ENCODE measurements at regions not wholly inside any gene's neighbourhood (a gene's known extent, or its start where the extent isn't known, plus 50 kb on each side); places are given as distances from the start of the nearest gene placed in this dataset.

DNA sequence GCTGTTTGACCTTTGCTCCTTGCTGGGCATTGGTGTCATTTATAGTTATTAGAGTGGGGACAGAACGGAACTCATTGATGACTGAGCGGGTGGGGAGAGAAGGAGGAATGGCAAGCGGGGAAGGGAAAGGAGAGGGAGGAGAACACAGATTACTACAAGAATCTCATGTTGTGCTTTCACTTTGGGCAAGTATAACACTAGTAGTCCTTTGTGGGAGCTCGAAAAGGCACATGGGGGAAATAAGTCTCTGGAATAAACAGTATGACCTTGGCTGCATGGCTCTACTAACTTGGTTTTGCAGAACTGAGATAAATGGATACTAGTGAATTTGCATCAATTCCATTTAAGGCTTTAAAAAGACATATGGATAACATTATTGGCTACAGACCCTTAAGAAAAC, 161.7 kb upstream of the NABP1 start:
- intact Hi-C loops (cut with DNase I; ENCODE audit: low total_unique reads): no loop called here
- Histone ChIP-seq H3K27ac (no peak overlapping the region), H3K4me1 (no peaks in the 10 kb centered on the region), H3K9me3 (no peaks in the 10 kb centered on the region), H3K36me3 (no peaks in the 10 kb centered on the region), H3K27me3 (no peaks in the 10 kb centered on the region), H3K4me3 (no peak overlapping the region)
- TF ChIP-seq POLR2A (IDR thresholded peaks at IDR 0.05): no peak
- no peak for DNase-seq

- H3K4me1 ChIP-seq: no peaks in the 10 kb centered on the region
- no peak for TF ChIP-seq POLR2A (IDR thresholded peaks at IDR 0.05)
- TF ChIP-seq, protein P1, sequence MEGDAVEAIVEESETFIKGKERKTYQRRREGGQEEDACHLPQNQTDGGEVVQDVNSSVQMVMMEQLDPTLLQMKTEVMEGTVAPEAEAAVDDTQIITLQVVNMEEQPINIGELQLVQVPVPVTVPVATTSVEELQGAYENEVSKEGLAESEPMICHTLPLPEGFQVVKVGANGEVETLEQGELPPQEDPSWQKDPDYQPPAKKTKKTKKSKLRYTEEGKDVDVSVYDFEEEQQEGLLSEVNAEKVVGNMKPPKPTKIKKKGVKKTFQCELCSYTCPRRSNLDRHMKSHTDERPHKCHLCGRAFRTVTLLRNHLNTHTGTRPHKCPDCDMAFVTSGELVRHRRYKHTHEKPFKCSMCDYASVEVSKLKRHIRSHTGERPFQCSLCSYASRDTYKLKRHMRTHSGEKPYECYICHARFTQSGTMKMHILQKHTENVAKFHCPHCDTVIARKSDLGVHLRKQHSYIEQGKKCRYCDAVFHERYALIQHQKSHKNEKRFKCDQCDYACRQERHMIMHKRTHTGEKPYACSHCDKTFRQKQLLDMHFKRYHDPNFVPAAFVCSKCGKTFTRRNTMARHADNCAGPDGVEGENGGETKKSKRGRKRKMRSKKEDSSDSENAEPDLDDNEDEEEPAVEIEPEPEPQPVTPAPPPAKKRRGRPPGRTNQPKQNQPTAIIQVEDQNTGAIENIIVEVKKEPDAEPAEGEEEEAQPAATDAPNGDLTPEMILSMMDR (IDR thresholded peaks at IDR 0.05): peak; percentile 65 to 80 (median 76)
- no peaks in the 10 kb centered on the region for H3K9me3 ChIP-seq
- intact Hi-C loops (cut with DNase I; ENCODE audit: low total_unique reads): no loop called here
- no peaks in the 10 kb centered on the region for H3K27me3 ChIP-seq
- H3K4me3 ChIP-seq: no peak overlapping the region
- H3K36me3 ChIP-seq: no peaks in the 10 kb centered on the region
- H3K27ac ChIP-seq: no peak overlapping the region
- DNase-seq: no peak
Measured at GRCh38 chr2:191521608-191522208, 156.2 kb upstream of the NABP1 start.

DNA sequence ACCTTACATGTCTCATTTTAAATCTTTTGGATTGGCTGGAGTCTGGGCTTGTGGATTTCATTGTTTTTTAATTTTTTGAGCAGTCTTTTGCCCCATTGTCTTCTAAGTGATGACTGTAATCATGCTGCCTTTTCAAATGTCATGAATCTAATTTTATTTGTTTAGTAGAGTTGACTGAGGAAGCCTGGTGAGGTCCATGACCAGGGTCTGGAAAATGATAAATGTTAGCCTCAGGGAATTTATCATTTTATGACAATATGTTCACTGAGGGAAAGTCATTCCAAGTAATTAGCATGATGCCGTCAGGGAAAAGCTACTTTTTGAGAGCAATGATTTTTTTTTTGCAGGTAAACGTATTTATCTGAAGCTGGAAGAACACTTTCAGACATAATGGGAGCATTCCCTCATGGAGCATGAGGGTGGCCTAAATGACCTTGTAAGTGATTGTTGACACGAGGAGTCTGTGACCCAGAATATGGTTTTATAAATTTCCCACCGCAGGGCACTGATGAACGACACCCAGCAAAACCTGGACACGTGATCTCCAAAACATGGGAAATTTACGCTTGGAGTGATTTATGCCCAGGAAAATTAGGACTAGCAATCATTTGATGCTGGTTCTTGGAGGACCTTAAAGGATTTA, 155.3 kb upstream of the NABP1 start:
- no peaks in the 10 kb centered on the region for H3K36me3 ChIP-seq
- intact Hi-C loops (cut with DNase I; ENCODE audit: low total_unique reads): no loop called here
- no peaks in the 10 kb centered on the region for H3K27me3 ChIP-seq
- H3K27ac ChIP-seq: no peak overlapping the region
- DNase-seq: no peak
- H3K4me1 ChIP-seq: no peaks in the 10 kb centered on the region
- H3K4me3 ChIP-seq: no peak overlapping the region
- H3K9me3 ChIP-seq: no peaks in the 10 kb centered on the region
- TF ChIP-seq POLR2A (IDR thresholded peaks at IDR 0.05): no peak
- TF ChIP-seq, protein P1 (IDR thresholded peaks at IDR 0.05): no peak

- TF ChIP-seq, protein P1 (IDR thresholded peaks at IDR 0.05): no peak
- TF ChIP-seq POLR2A (IDR thresholded peaks at IDR 0.05): no peak
- intact Hi-C loops (cut with DNase I; ENCODE audit: low total_unique reads): no loop called here
Measured at GRCh38 chr2:191526091-191526490, 151.8 kb upstream of the NABP1 start.

GRCh38 chr2:191526536-191526935, 151.4 kb upstream of the NABP1 start:
- Histone ChIP-seq H3K27ac (no peak overlapping the region), H3K9me3 (no peaks in the 10 kb centered on the region), H3K4me1 (no peaks in the 10 kb centered on the region), H3K36me3 (no peaks in the 10 kb centered on the region), H3K4me3 (no peak overlapping the region), H3K27me3 (no peaks in the 10 kb centered on the region)
- intact Hi-C loops (cut with DNase I; ENCODE audit: low total_unique reads): no loop called here
- TF ChIP-seq, protein P1 (IDR thresholded peaks at IDR 0.05): no peak
- TF ChIP-seq POLR2A (IDR thresholded peaks at IDR 0.05): no peak
- DNase-seq: no peak

More at GRCh38 chr2:191526091-191526490, 151.8 kb upstream of the NABP1 start:
- Histone ChIP-seq H3K36me3 (no peaks in the 10 kb centered on the region), H3K27ac (no peak overlapping the region), H3K4me1 (no peaks in the 10 kb centered on the region), H3K4me3 (no peak overlapping the region), H3K27me3 (no peaks in the 10 kb centered on the region), H3K9me3 (no peaks in the 10 kb centered on the region)
- no peak for DNase-seq
